Fibroblast of lung (primary cell): ENCODE measurements at regions not wholly inside any gene's neighbourhood (a gene's known extent, or its start where the extent isn't known, plus 50 kb on each side); places are given as distances from the start of the nearest gene placed in this dataset.

ENCODE experiments used
- DNase-seq, 2 donors: peaks; one replicate each; pipeline versions ENCODE4 v3.0.0 to v3.0.0-alpha.2; 2010; ENCODE audit warnings: low read depth in 2 of 2
- H2AFZ ChIP-seq: 2 replicates; pipeline ENCODE4 v1.5.1; 2012; ENCODE audit warnings: low read length, control low read depth, inconsistent platforms
- H3K27ac ChIP-seq: 2 replicates; pipeline ENCODE4 v1.5.1; 2011; ENCODE audit warnings: low read length, control low read depth; ENCODE audit not compliant: insufficient read depth
- H3K27me3 ChIP-seq: 2 replicates; pipeline ENCODE4 v1.5.1; 2011; ENCODE audit warnings: mild to moderate bottlenecking, low read length; ENCODE audit not compliant: control insufficient read depth, insufficient read depth
- H3K36me3 ChIP-seq: 2 replicates; pipeline ENCODE4 v1.5.1; 2011; ENCODE audit warnings: low read length; ENCODE audit not compliant: control insufficient read depth, insufficient read depth
- H3K4me1 ChIP-seq: 2 replicates; pipeline ENCODE4 v1.5.1; 2011; ENCODE audit warnings: low read length; ENCODE audit not compliant: control insufficient read depth, insufficient read depth; ENCODE audit errors: extremely low read depth
- H3K4me2 ChIP-seq: 2 replicates; pipeline ENCODE4 v1.5.1; 2011; ENCODE audit warnings: low read length, control low read depth; ENCODE audit not compliant: insufficient read depth; ENCODE audit errors: extremely low read depth
- H3K4me3 ChIP-seq, 4 experiments: fragments of 200-600 bp in 1 of 4; sonication (generic) in 1 of 4; replicated peaks in 1 of 4; 2 replicates each; pipeline ENCODE4 v1.5.1; 2011 to 2016; ENCODE audit warnings: low read length in 4 of 4, low read depth in 3 of 4, mild to moderate bottlenecking in 3 of 4, control low read depth in 2 of 4, inconsistent platforms in 1 of 4, mixed read lengths in 1 of 4; ENCODE audit not compliant: insufficient read depth in 1 of 4; ENCODE audit errors: control extremely low read depth in 1 of 4
- H3K79me2 ChIP-seq: 2 replicates; pipeline ENCODE4 v1.5.1; 2012; ENCODE audit warnings: mild to moderate bottlenecking, low read length, inconsistent platforms; ENCODE audit not compliant: control insufficient read depth, insufficient read depth
- H3K9ac ChIP-seq: 2 replicates; pipeline ENCODE4 v1.5.1; 2011; ENCODE audit warnings: mild to moderate bottlenecking, low read length, control low read depth; ENCODE audit not compliant: insufficient read depth
- H3K9me3 ChIP-seq: 2 replicates; pipeline ENCODE4 v1.5.1; 2012; ENCODE audit warnings: low read depth, low read length; ENCODE audit not compliant: control insufficient read depth, insufficient read depth
- H4K20me1 ChIP-seq: 2 replicates; pipeline ENCODE4 v1.5.1; 2011; ENCODE audit warnings: low read length; ENCODE audit not compliant: control insufficient read depth, insufficient read depth; ENCODE audit errors: extremely low read depth
- EZH2 ChIP-seq: IDR thresholded peaks from 2 replicates; pipeline ENCODE4 v1.5.1; 2012; ENCODE audit warnings: low read length, control low read depth, mild to moderate bottlenecking; ENCODE audit errors: missing control alignments
- TF ChIP-seq, protein P1 (sequence below), 2 donors: IDR thresholded peaks in 1 of 2; conservative IDR thresholded peaks in 1 of 2; 1 replicate in 1 of 2; 2 replicates in 1 of 2; pipeline ENCODE4 v1.5.1; 2011 to 2012; ENCODE audit warnings: low read length in 2 of 2, control low read depth in 1 of 2, inconsistent platforms in 1 of 2, low read depth in 1 of 2, mild to moderate bottlenecking in 1 of 2

GRCh38 chr16:85492295-85492864 is 120.7 kb upstream of the GSE1 start:
- DNase-seq = no peak
- no peak for TF ChIP-seq EZH2
- TF ChIP-seq, protein P1, sequence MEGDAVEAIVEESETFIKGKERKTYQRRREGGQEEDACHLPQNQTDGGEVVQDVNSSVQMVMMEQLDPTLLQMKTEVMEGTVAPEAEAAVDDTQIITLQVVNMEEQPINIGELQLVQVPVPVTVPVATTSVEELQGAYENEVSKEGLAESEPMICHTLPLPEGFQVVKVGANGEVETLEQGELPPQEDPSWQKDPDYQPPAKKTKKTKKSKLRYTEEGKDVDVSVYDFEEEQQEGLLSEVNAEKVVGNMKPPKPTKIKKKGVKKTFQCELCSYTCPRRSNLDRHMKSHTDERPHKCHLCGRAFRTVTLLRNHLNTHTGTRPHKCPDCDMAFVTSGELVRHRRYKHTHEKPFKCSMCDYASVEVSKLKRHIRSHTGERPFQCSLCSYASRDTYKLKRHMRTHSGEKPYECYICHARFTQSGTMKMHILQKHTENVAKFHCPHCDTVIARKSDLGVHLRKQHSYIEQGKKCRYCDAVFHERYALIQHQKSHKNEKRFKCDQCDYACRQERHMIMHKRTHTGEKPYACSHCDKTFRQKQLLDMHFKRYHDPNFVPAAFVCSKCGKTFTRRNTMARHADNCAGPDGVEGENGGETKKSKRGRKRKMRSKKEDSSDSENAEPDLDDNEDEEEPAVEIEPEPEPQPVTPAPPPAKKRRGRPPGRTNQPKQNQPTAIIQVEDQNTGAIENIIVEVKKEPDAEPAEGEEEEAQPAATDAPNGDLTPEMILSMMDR (conservative IDR thresholded peaks at IDR 0.05 in 1 of 2, IDR thresholded peaks at IDR 0.05 in 1 of 2; ENCODE audit: low read depth in 1 of 2, low read length in 2 of 2) = no peak

GRCh38 chr16:85494315-85494714 is 118.8 kb upstream of the GSE1 start:
- no peak overlapping the region for H3K9ac ChIP-seq
- H3K9me3 ChIP-seq = no peaks in the 10 kb centered on the region
- no peak overlapping the region for H2AFZ ChIP-seq
- no peak overlapping the region for H3K27ac ChIP-seq
- H4K20me1 ChIP-seq = no peaks in the 10 kb centered on the region
- TF ChIP-seq, protein P1 (conservative IDR thresholded peaks at IDR 0.05 in 1 of 2, IDR thresholded peaks at IDR 0.05 in 1 of 2; ENCODE audit: low read depth in 1 of 2, low read length in 2 of 2) = no peak
- TF ChIP-seq EZH2 = no peak
- H3K4me3 ChIP-seq = no peak overlapping the region
- no peak overlapping the region for H3K4me2 ChIP-seq
- DNase-seq = no peak
- H3K4me1 ChIP-seq = peaks cover 12% of the 10 kb centered on the region
- H3K36me3 ChIP-seq = no peaks in the 10 kb centered on the region
- H3K79me2 ChIP-seq = no peaks in the 10 kb centered on the region
- no peaks in the 10 kb centered on the region for H3K27me3 ChIP-seq

More at GRCh38 chr16:85492295-85492864, 120.7 kb upstream of the GSE1 start:
- Histone ChIP-seq H2AFZ (no peak overlapping the region), H3K27me3 (no peaks in the 10 kb centered on the region), H4K20me1 (no peaks in the 10 kb centered on the region), H3K4me3 (no peak overlapping the region), H3K9ac (no peak overlapping the region), H3K36me3 (no peaks in the 10 kb centered on the region), H3K4me2 (no peak overlapping the region), H3K9me3 (no peaks in the 10 kb centered on the region), H3K4me1 (peaks cover 12% of the 10 kb centered on the region), H3K79me2 (no peaks in the 10 kb centered on the region), H3K27ac (no peak overlapping the region)

GRCh38 chr16:85495259-85495658 is 117.9 kb upstream of the GSE1 start:
- Histone ChIP-seq H4K20me1 (no peaks in the 10 kb centered on the region), H3K27me3 (no peaks in the 10 kb centered on the region), H3K9ac (no peak overlapping the region), H3K36me3 (no peaks in the 10 kb centered on the region), H3K4me3 (no peak overlapping the region), H2AFZ (no peak overlapping the region), H3K9me3 (no peaks in the 10 kb centered on the region), H3K4me1 (peaks cover 12% of the 10 kb centered on the region), H3K4me2 (no peak overlapping the region), H3K79me2 (no peaks in the 10 kb centered on the region), H3K27ac (no peak overlapping the region)
- DNase-seq = no peak
- TF ChIP-seq, protein P1 (conservative IDR thresholded peaks at IDR 0.05 in 1 of 2, IDR thresholded peaks at IDR 0.05 in 1 of 2; ENCODE audit: low read depth in 1 of 2, low read length in 2 of 2) = no peak
- no peak for TF ChIP-seq EZH2
